ENCODE measurements at regions not wholly inside any gene's neighbourhood (a gene's known extent, or its start where the extent isn't known, plus 50 kb on each side); places are given as distances from the start of the nearest gene placed in this dataset.

GRCh38 chr6:51339108-51339507 is 520.4 kb downstream of the TFAP2B start:
- H3K4me3 ChIP-seq (ENCODE audit: low read depth, low read length), result no peak overlapping the region
- DNase-seq (ENCODE audit: low read depth), result no peak
- TF ChIP-seq MAX (IDR thresholded peaks at IDR 0.05; ENCODE audit: low read depth, low read length) (no peak), POLR2A (IDR thresholded peaks at IDR 0.05; ENCODE audit: extremely low read depth, insufficient read length) (no peak), CTCF (IDR thresholded peaks at IDR 0.05; ENCODE audit: low read depth, low read length) (no peak), MYC (IDR thresholded peaks at IDR 0.05; ENCODE audit: low read depth, low read length) (no peak)

- H3K4me3 ChIP-seq (ENCODE audit: low read depth, low read length), result no peak overlapping the region
- no peak for DNase-seq (ENCODE audit: low read depth)
- TF ChIP-seq MYC (IDR thresholded peaks at IDR 0.05; ENCODE audit: low read depth, low read length) (no peak), MAX (IDR thresholded peaks at IDR 0.05; ENCODE audit: low read depth, low read length) (no peak), CTCF (IDR thresholded peaks at IDR 0.05; ENCODE audit: low read depth, low read length) (no peak), POLR2A (IDR thresholded peaks at IDR 0.05; ENCODE audit: extremely low read depth, insufficient read length) (no peak)
Observed at GRCh38 chr6:51339728-51340127, 521.1 kb downstream of the TFAP2B start.

- no peak overlapping the region for H3K4me3 ChIP-seq (ENCODE audit: low read depth, low read length)
- no peak for DNase-seq (ENCODE audit: low read depth)
- TF ChIP-seq POLR2A (IDR thresholded peaks at IDR 0.05; ENCODE audit: extremely low read depth, insufficient read length) (no peak), MAX (IDR thresholded peaks at IDR 0.05; ENCODE audit: low read depth, low read length) (no peak), MYC (IDR thresholded peaks at IDR 0.05; ENCODE audit: low read depth, low read length) (no peak), CTCF (IDR thresholded peaks at IDR 0.05; ENCODE audit: low read depth, low read length) (no peak)
Observed at GRCh38 chr6:51342393-51342792, 523.7 kb downstream of the TFAP2B start.

DNA sequence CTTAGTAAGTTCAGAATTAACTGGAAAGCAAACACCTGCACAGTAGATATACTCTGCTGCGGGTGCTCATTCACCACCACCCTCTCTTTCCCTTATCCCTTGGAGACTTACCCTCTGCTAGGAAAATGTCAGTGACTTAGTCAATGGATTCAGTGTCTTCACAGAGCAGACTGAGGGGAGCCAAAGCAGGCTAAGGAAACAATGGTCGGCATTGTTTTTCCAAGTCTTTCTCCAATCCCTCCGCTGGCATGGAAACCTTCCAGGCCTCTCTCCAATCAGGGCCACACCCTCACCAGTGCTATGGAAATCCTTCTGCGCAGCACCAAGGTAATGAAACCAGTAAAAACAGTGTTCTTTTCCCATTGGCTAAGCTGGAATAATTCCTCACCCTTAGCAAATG is 531.2 kb downstream of the TFAP2B start:
- TF ChIP-seq MYC (IDR thresholded peaks at IDR 0.05; ENCODE audit: low read depth, low read length), result no peak
- no peak for TF ChIP-seq POLR2A (IDR thresholded peaks at IDR 0.05; ENCODE audit: extremely low read depth, insufficient read length)
- TF ChIP-seq CTCF (IDR thresholded peaks at IDR 0.05; ENCODE audit: low read depth, low read length), result no peak
- no peak for TF ChIP-seq MAX (IDR thresholded peaks at IDR 0.05; ENCODE audit: low read depth, low read length)
- DNase-seq (ENCODE audit: low read depth), result no peak
- H3K4me3 ChIP-seq (ENCODE audit: low read depth, low read length), result no peak overlapping the region

- no peak for TF ChIP-seq MAX (IDR thresholded peaks at IDR 0.05; ENCODE audit: low read depth, low read length)
- peak; percentile 15 for DNase-seq (ENCODE audit: low read depth)
- H3K4me3 ChIP-seq (ENCODE audit: low read depth, low read length), result no peak overlapping the region
Observed at GRCh38 chr6:51350308-51350904, 531.7 kb downstream of the TFAP2B start.

DNA sequence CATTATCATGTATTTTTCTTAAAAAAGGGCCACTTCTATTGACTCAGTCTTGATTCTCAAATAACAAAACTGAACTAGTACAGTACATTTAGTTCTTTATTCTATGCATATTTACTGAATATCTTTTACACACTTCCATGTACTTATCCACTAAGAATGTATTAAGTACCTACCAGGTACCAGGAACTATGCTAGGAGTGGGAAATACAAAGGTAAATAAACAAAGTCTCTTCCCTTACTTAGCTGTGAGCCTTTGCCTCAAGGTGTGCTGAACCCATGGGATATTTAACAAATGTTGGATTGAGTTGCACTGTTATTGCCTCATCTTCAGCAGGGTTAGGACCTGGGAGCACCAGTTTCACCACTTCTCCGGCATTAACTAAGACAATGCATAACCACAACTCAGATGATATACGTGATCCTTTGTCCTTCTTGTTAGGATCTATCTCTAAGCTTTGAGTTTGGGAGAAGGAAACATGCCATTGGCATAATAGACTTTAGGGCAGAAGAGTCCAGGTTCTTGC is 533.9 kb downstream of the TFAP2B start:
- H3K4me3 ChIP-seq (ENCODE audit: low read depth, low read length), result no peak overlapping the region
- DNase-seq (ENCODE audit: low read depth), result no peak
- no peak for TF ChIP-seq MAX (IDR thresholded peaks at IDR 0.05; ENCODE audit: low read depth, low read length)
- TF ChIP-seq MYC (IDR thresholded peaks at IDR 0.05; ENCODE audit: low read depth, low read length), result no peak
- no peak for TF ChIP-seq CTCF (IDR thresholded peaks at IDR 0.05; ENCODE audit: low read depth, low read length)
- TF ChIP-seq POLR2A (IDR thresholded peaks at IDR 0.05; ENCODE audit: extremely low read depth, insufficient read length), result no peak
